Natural killer cell (primary cell): ENCODE measurements at regions not wholly inside any gene's neighbourhood (a gene's known extent, or its start where the extent isn't known, plus 50 kb on each side); places are given as distances from the start of the nearest gene placed in this dataset.

Source experiments
- ATAC-seq, 3 donors: fragments of 150-1000 bp in 2 of 3; fragments of 200-7000 bp in 1 of 3; cut with Tn5 transposase; 1 replicate in 1 of 3; 2 replicates in 2 of 3; pipeline ENCODE4 v1.10.0; 2021; ENCODE audit warnings: mild to moderate bottlenecking in 2 of 3, moderate library complexity in 2 of 3
- DNase-seq, 2 donors: peaks; one replicate each; pipeline versions ENCODE4 v3.0.0 to v3.0.0-alpha.2; 2013 to 2021; ENCODE audit warnings: mixed read lengths in 1 of 2
- H3K27ac ChIP-seq: one replicate; pipeline ENCODE4 v1.5.1; 2013; ENCODE audit warnings: mild to moderate bottlenecking, low read length
- H3K27me3 ChIP-seq: one replicate; pipeline ENCODE4 v1.6.1; 2013; ENCODE audit warnings: low read length; ENCODE audit not compliant: control insufficient read depth, insufficient read depth
- H3K36me3 ChIP-seq: one replicate; pipeline ENCODE4 v1.6.1; 2013; ENCODE audit warnings: low read length; ENCODE audit not compliant: control insufficient read depth, insufficient read depth
- H3K4me1 ChIP-seq: one replicate; pipeline ENCODE4 v1.6.1; 2013; ENCODE audit warnings: low read length; ENCODE audit not compliant: control insufficient read depth, insufficient read depth
- H3K4me3 ChIP-seq: one replicate; pipeline ENCODE4 v1.5.1; 2013; ENCODE audit warnings: low read length
- H3K9me3 ChIP-seq: one replicate; pipeline ENCODE4 v1.6.1; 2013; ENCODE audit warnings: low read length; ENCODE audit not compliant: control insufficient read depth, insufficient read depth
- H3K27ac Mint-ChIP-seq, 2 donors: one replicate each; pipeline ENCODE4 v1.8.0; 2022; ENCODE audit warnings: mild to moderate bottlenecking in 2 of 2, mixed read lengths in 2 of 2, moderate library complexity in 1 of 2
- H3K27me3 Mint-ChIP-seq, 2 donors: one replicate each; pipeline ENCODE4 v1.8.0; 2022; ENCODE audit warnings: low read depth in 2 of 2, mixed read lengths in 2 of 2
- H3K36me3 Mint-ChIP-seq: one replicate; pipeline ENCODE4 v1.8.0; 2022; ENCODE audit warnings: mixed read lengths
- H3K4me1 Mint-ChIP-seq, 2 donors: one replicate each; pipeline ENCODE4 v1.8.0; 2022; ENCODE audit warnings: mixed read lengths in 2 of 2
- H3K4me3 Mint-ChIP-seq: one replicate; pipeline ENCODE4 v1.8.0; 2022; ENCODE audit warnings: mild to moderate bottlenecking, moderate library complexity, mixed read lengths
- H3K9me3 Mint-ChIP-seq, 2 donors: one replicate each; pipeline ENCODE4 v1.8.0; 2022; ENCODE audit warnings: mixed read lengths in 2 of 2
- WGBS: methylation state at CpG from one replicate; pipeline ENCODE4 v1.1.7; 2013; ENCODE audit warnings: missing lambda C conversion rate; ENCODE audit not compliant: insufficient coverage; 5-methylcytosine and 5-hydroxymethylcytosine counted together
- intact Hi-C: fragments of 100-400 bp; cut with micrococcal nuclease; formaldehyde crosslinking; loops from one replicate; pipeline ENCODE4 v1.14.2; 2022
- TF ChIP-seq, protein P1 (sequence below): fragments of 200-600 bp; IDR thresholded peaks from one replicate; pipeline ENCODE4 v1.8.0; 2022; ENCODE audit warnings: antibody characterized with exemption

DNA sequence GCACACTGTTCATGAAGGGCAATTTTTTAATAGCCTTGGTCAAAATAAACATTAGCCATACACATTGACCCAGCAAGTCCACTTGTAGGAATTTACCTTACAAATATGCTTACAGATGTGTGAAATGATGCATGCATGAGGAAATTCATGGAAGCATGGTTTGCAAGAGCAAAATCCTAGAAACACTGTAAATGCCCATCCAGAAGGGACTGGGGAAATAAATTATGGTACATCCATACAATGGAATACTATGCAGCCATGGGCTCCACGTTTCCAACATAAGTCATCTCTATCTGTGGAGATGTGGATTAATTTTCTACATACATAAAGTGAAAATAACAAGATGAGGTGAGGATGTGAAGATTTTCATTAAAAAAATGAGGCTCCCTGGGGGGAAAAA lies 99.1 kb downstream of the NPY start:
- Mint-ChIP-seq H3K9me3 (no peaks in the 10 kb centered on the region), H3K4me1 (no peaks in the 10 kb centered on the region), H3K27me3 (peaks cover 6 to 22% of the 10 kb centered on the region in 2 donors), H3K36me3 (no peaks in the 10 kb centered on the region), H3K4me3 (no peak overlapping the region), H3K27ac (no peak overlapping the region)
- ATAC-seq (no peak), DNase-seq (no peak)
- H3K27ac ChIP-seq = no peak overlapping the region
- H3K9me3 ChIP-seq = no peaks in the 10 kb centered on the region
- no peaks in the 10 kb centered on the region for H3K36me3 ChIP-seq
- WGBS = no CpG with 5 or more reads among the region's 1 CpG
- TF ChIP-seq, protein P1, sequence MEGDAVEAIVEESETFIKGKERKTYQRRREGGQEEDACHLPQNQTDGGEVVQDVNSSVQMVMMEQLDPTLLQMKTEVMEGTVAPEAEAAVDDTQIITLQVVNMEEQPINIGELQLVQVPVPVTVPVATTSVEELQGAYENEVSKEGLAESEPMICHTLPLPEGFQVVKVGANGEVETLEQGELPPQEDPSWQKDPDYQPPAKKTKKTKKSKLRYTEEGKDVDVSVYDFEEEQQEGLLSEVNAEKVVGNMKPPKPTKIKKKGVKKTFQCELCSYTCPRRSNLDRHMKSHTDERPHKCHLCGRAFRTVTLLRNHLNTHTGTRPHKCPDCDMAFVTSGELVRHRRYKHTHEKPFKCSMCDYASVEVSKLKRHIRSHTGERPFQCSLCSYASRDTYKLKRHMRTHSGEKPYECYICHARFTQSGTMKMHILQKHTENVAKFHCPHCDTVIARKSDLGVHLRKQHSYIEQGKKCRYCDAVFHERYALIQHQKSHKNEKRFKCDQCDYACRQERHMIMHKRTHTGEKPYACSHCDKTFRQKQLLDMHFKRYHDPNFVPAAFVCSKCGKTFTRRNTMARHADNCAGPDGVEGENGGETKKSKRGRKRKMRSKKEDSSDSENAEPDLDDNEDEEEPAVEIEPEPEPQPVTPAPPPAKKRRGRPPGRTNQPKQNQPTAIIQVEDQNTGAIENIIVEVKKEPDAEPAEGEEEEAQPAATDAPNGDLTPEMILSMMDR = no peak
- no peaks in the 10 kb centered on the region for H3K27me3 ChIP-seq
- no peaks in the 10 kb centered on the region for H3K4me1 ChIP-seq
- no peak overlapping the region for H3K4me3 ChIP-seq
- intact Hi-C loops = no loop called here

DNA sequence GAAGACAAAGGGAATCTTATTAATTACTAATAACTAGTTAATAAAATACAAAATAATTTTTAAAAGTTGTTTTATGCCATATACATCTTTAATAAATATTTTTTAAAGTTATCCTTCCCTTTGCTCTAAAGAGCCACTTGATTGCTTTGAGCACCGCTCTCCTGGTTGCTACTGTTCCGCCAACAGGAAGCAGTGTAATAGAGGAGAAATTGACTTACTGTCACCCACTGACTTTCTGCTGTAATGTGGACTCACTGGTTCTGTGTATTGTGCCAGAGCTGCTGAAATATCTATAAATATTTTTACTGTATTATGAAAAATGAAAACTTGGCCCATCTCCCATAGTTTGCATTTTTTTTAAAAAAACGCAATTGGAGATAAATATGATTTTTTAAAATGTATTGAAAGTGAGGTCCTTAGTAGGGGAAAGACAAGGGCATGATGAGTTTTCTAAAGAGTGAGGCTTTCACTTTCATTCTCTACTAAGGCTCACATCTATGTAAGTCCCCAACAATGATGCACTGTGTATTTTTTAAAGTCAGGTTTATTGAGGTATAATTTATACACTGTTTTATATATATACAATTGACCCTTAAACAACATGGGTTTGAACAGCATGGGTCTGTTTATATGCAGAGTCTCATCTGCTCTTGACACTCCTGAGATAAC lies 100.5 kb downstream of the NPY start:
- Mint-ChIP-seq H3K4me3 (no peak overlapping the region), H3K27me3 (peaks cover 6 to 18% of the 10 kb centered on the region in 2 donors), H3K9me3 (no peaks in the 10 kb centered on the region), H3K27ac (no peak overlapping the region), H3K36me3 (no peaks in the 10 kb centered on the region), H3K4me1 (no peaks in the 10 kb centered on the region)
- no peak for DNase-seq
- Histone ChIP-seq H3K27ac (no peak overlapping the region), H3K4me3 (no peak overlapping the region), H3K36me3 (no peaks in the 10 kb centered on the region), H3K4me1 (no peaks in the 10 kb centered on the region), H3K27me3 (no peaks in the 10 kb centered on the region), H3K9me3 (no peaks in the 10 kb centered on the region)
- intact Hi-C loops = no loop called here
- peak; percentile 49 to 57 (median 52) for ATAC-seq
- WGBS = 55% methylated on average over 2 of the region's 3 CpGs
- TF ChIP-seq, protein P1 = no peak

DNA sequence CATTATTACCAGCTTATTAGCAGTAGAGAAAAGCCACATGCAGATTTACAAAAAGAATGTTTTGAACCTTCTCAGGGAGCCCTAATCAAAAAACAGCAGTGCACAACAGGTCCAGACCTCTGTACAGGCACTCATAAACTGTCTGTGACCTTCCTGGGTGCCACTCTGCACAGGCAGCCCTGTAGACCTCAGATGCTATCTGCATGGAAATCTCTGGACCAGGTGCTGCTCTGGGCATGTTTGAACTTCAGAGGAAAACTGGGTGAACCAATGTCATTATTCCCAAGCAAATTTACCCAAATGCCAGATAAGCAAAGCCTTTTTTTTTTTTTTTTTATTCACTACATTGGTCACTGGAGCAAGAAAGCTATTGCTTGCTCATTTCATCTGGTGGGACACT lies 104.2 kb downstream of the NPY start:
- Histone ChIP-seq H3K27ac (no peak overlapping the region), H3K27me3 (no peaks in the 10 kb centered on the region), H3K36me3 (no peaks in the 10 kb centered on the region), H3K4me3 (no peak overlapping the region), H3K9me3 (no peaks in the 10 kb centered on the region), H3K4me1 (no peaks in the 10 kb centered on the region)
- intact Hi-C loops = no loop called here
- TF ChIP-seq, protein P1 = no peak
- H3K4me1 Mint-ChIP-seq = no peaks in the 10 kb centered on the region
- H3K4me3 Mint-ChIP-seq = no peak overlapping the region
- no peaks in the 10 kb centered on the region for H3K9me3 Mint-ChIP-seq
- ATAC-seq = no peak
- DNase-seq = no peak
- no peak overlapping the region for H3K27ac Mint-ChIP-seq
- peaks cover 9% of the 10 kb centered on the region in 2 donors for H3K27me3 Mint-ChIP-seq
- H3K36me3 Mint-ChIP-seq = no peaks in the 10 kb centered on the region
